Endothelial cell of umbilical vein (primary cell): ENCODE measurements at regions not wholly inside any gene's neighbourhood (a gene's known extent, or its start where the extent isn't known, plus 50 kb on each side); places are given as distances from the start of the nearest gene placed in this dataset.

Experiments
- POLR2AphosphoS5 ChIP-seq: IDR thresholded peaks from 2 replicates; pipeline ENCODE4 v1.6.1; 2012; ENCODE audit warnings: low read depth, mild to moderate bottlenecking, control low read depth, low read length, moderate library complexity; ENCODE audit not compliant: insufficient read depth
- TF ChIP-seq, protein P1 (sequence below): IDR thresholded peaks from 2 replicates; pipeline ENCODE4 v1.6.1; 2011; ENCODE audit not compliant: insufficient read depth, insufficient read length

DNA sequence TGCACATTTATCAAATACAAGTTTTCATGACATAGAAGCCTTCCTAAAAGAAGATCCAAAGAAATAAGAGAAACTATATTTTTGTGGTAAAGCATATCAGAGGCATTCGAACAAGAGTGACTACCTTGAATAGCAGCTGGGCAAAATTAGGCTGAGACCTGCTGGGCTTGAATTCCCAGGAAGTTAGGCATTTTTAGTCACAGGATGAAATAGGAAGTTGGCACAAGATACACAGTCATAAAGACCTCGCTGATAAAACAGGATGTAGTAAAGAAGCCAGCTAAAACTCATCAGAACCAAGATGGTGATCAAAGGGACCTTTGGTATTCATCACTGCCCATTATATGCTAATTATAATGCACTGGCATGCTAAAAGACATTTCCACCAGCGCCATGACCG lies 1302.3 kb upstream of the NRXN1 start:
- no peak for TF ChIP-seq POLR2AphosphoS5
- TF ChIP-seq, protein P1, sequence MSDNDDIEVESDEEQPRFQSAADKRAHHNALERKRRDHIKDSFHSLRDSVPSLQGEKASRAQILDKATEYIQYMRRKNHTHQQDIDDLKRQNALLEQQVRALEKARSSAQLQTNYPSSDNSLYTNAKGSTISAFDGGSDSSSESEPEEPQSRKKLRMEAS, result no peak
